Body of pancreas (tissue), 4 donors: ENCODE measurements at regions not wholly inside any gene's neighbourhood (a gene's known extent, or its start where the extent isn't known, plus 50 kb on each side); places are given as distances from the start of the nearest gene placed in this dataset.

Source experiments
- ATAC-seq: fragments of 150-250 bp; one replicate; pipeline ENCODE4 v1.9.1; 2016
- DNase-seq, 4 donors: peaks; one replicate each; pipeline ENCODE4 v3.0.0-alpha.2; 2019
- H3K27ac ChIP-seq, 4 donors: fragments of 200-600 bp; sonication (generic); 1 replicate in 3 of 4; 2 replicates in 1 of 4; pipeline versions ENCODE4 v1.5.1 to v1.6.1; 2016 to 2019; ENCODE audit warnings: mild to moderate bottlenecking in 1 of 4, mixed read lengths in 1 of 4, moderate library complexity in 1 of 4
- H3K27me3 ChIP-seq, 2 donors: fragments of 200-600 bp; sonication (generic); one replicate each; pipeline ENCODE4 v1.6.0; 2016; ENCODE audit warnings: mild to moderate bottlenecking in 1 of 2
- H3K36me3 ChIP-seq, 2 donors: fragments of 200-600 bp; sonication (generic); replicated peaks in 1 of 2; 2 replicates each; pipeline ENCODE4 v1.5.1; 2016; ENCODE audit warnings: low read depth in 2 of 2; ENCODE audit not compliant: insufficient read depth in 1 of 2
- H3K4me1 ChIP-seq: fragments of 200-600 bp; sonication (generic); one replicate; pipeline ENCODE4 v1.6.0; 2016
- H3K4me3 ChIP-seq, 2 donors: fragments of 200-600 bp; sonication (generic); 1 replicate in 1 of 2; 2 replicates in 1 of 2; pipeline ENCODE4 v1.5.1; 2016 to 2019
- H3K9me3 ChIP-seq, 3 donors: fragments of 200-600 bp; sonication (generic); 1 replicate in 2 of 3; 2 replicates in 1 of 3; pipeline ENCODE4 v1.5.1; 2016
- CTCF ChIP-seq, 7 experiments: fragments of 450-650 bp in 4 of 7; fragments of 200-600 bp in 3 of 7; sonication (generic) in 3 of 7; IDR thresholded peaks; one replicate each; pipeline ENCODE4 v1.5.1; 2016 to 2019; ENCODE audit warnings: antibody characterized with exemption in 7 of 7
- POLR2A ChIP-seq, 3 donors: fragments of 450-650 bp; IDR thresholded peaks; one replicate each; pipeline ENCODE4 v1.6.1; 2016; ENCODE audit warnings: antibody characterized with exemption in 3 of 3, mild to moderate bottlenecking in 2 of 3
- WGBS, 2 donors: methylation state at CpG; one replicate each; pipeline ENCODE4 v1.1.5; 2017; 5-methylcytosine and 5-hydroxymethylcytosine counted together
- intact Hi-C: fragments of 100-400 bp; cut with DNase I; formaldehyde crosslinking; loops from one replicate; pipeline ENCODE4 v1.15.1; 2023

GRCh38 chr10:2873769-2874168, 193.6 kb upstream of the PFKP start:
- Histone ChIP-seq H3K9me3 (no peaks in the 10 kb centered on the region), H3K4me1 (no peaks in the 10 kb centered on the region), H3K27ac (no peak overlapping the region), H3K4me3 (no peak overlapping the region), H3K27me3 (no peaks in the 10 kb centered on the region), H3K36me3 (no peaks in the 10 kb centered on the region)
- TF ChIP-seq CTCF (IDR thresholded peaks at IDR 0.05), result no peak
- 32 to 66% methylated on average over 2 of the region's 2 CpGs for WGBS, 2 donors
- no peak for ATAC-seq
- intact Hi-C loops, result no loop called here
- no peak for DNase-seq

- ATAC-seq, result no peak
Observed at GRCh38 chr10:2871673-2872219, 195.6 kb upstream of the PFKP start.

GRCh38 chr10:2870654-2871053, 196.7 kb upstream of the PFKP start:
- intact Hi-C loops, result no loop called here
- TF ChIP-seq POLR2A (IDR thresholded peaks at IDR 0.05), result no peak
- no peak for TF ChIP-seq CTCF (IDR thresholded peaks at IDR 0.05)

More at GRCh38 chr10:2871673-2872219, 195.6 kb upstream of the PFKP start:
- no peaks in the 10 kb centered on the region for H3K27me3 ChIP-seq
- no peak for DNase-seq
- H3K27ac ChIP-seq, result no peak overlapping the region
- TF ChIP-seq CTCF (IDR thresholded peaks at IDR 0.05) (no peak), POLR2A (IDR thresholded peaks at IDR 0.05) (no peak)
- WGBS, 2 donors, result 62 to 63% methylated on average over 2 of the region's 2 CpGs
- no peaks in the 10 kb centered on the region for H3K9me3 ChIP-seq
- H3K4me1 ChIP-seq, result no peaks in the 10 kb centered on the region
- no peak overlapping the region for H3K4me3 ChIP-seq
- intact Hi-C loops, result no loop called here
- H3K36me3 ChIP-seq, result no peaks in the 10 kb centered on the region

GRCh38 chr10:2867788-2868299, 199.5 kb upstream of the PFKP start:
- WGBS, 2 donors, result 66 to 71% methylated on average over 8 of the region's 8 CpGs
- no peak for TF ChIP-seq CTCF (IDR thresholded peaks at IDR 0.05)
- TF ChIP-seq POLR2A (IDR thresholded peaks at IDR 0.05), result no peak
- DNase-seq, result no peak
- Histone ChIP-seq H3K36me3 (no peaks in the 10 kb centered on the region), H3K9me3 (no peaks in the 10 kb centered on the region), H3K27ac (no peak overlapping the region), H3K27me3 (no peaks in the 10 kb centered on the region), H3K4me3 (no peak overlapping the region), H3K4me1 (no peaks in the 10 kb centered on the region)
- no peak for ATAC-seq
- intact Hi-C loops, result no loop called here

More at GRCh38 chr10:2870654-2871053, 196.7 kb upstream of the PFKP start:
- no peak for ATAC-seq
- H3K4me3 ChIP-seq, result no peak overlapping the region
- no peaks in the 10 kb centered on the region for H3K27me3 ChIP-seq
- no peak overlapping the region for H3K27ac ChIP-seq
- no peaks in the 10 kb centered on the region for H3K36me3 ChIP-seq
- H3K4me1 ChIP-seq, result no peaks in the 10 kb centered on the region
- no peak for DNase-seq
- WGBS, 2 donors, result 51 to 56% methylated on average over 4 of the region's 4 CpGs
- no peaks in the 10 kb centered on the region for H3K9me3 ChIP-seq

GRCh38 chr10:2866569-2866968, 200.8 kb upstream of the PFKP start:
- Histone ChIP-seq H3K27ac (no peak overlapping the region), H3K27me3 (no peaks in the 10 kb centered on the region), H3K4me1 (no peaks in the 10 kb centered on the region), H3K36me3 (no peaks in the 10 kb centered on the region), H3K4me3 (no peak overlapping the region), H3K9me3 (no peaks in the 10 kb centered on the region)
- TF ChIP-seq CTCF (IDR thresholded peaks at IDR 0.05) (no peak), POLR2A (IDR thresholded peaks at IDR 0.05) (no peak)
- 33 to 42% methylated on average over 5 of the region's 5 CpGs for WGBS, 2 donors
- DNase-seq (no peak), ATAC-seq (no peak)
- intact Hi-C loops, result no loop called here
